Activated CD4-positive, alpha-beta T cell treated with anti-CD3 and anti-CD28 coated beads, Interleukin-2, Interleukin-4, amounts not matched to agents 100 ng/mL and 50 ng/mL, durations not matched to agents 16 hours and 8 hours (primary cell): ENCODE measurements at regions not wholly inside any gene's neighbourhood (a gene's known extent, or its start where the extent isn't known, plus 50 kb on each side); places are given as distances from the start of the nearest gene placed in this dataset.

ENCODE experiments used
- DNase-seq: peaks from one replicate; pipeline ENCODE4 v3.0.0-alpha.2; 2020; ENCODE audit warnings: low spot score

DNA sequence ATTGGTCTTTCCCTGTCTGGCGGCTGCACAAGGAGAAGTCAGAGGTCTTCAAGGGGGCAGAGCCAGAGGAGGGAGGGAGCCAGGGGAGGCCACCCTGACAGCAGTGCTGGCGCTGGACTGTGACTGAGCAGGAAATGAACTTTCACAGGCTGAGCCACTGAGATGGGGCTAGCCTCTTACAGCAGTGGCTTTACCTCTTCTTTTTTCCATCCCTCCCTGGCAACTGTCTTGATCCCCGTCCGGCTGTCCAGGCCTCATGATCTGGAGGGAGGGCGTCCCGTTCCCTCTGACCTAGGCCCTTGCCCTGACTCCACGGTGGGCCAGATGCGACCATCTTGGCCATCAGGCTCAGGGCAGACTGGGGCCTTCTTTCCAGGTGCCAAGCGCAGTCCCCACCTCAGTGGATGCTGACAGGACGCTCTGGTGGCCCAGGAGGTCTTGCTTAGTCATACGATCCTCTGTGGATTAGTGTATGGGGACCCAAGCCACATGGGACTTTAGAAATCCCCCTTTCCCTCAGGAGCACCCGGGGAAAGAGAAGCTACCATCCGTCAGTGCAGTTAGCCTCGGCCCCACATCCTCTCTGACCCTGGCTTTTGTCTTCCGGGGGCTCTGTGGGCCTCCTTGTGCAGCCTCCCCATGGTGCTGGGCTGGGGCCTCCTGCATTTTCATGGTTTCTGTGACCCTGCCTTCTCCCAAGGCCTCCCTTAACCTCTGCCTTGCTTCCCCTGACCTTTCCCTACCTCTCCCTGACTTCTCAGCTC lies 57.4 kb upstream of the CCDC167 start:
- no peak for DNase-seq

DNA sequence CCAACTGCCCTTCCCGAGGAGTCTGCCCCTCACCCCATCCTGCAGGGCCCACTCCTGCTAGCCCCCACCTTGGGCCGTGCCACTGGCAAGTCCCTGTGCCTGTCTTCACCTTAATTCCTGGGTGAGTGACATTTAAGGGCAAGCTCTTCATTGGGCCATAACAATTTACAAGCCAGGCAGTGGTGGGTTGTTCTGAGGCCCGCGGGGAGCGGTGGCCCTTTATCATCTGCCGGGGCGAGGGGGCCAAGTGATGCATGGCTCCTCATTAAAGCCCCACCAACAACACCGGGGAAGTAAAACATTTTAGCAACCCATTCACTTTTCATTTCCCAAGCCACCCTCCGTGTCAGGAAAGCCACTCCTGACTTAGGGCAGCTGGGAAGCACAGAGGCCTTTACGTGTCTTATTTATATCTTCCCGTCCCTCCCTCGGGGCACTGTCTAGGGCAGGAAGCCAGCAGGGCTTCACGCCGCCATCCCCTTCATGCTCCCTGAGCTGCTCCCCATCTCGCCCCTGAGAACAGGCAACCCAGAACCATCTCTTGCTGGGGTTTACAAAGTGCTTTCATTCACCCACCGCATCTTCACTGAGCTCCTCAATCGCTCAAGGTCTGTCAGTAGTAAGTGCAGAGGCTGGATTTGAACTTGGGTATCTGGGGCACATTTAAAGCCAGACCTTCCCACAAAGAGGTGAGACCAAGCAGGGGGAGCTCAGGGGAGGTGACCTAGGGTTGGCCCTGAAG lies 55.5 kb upstream of the CCDC167 start:
- no peak for DNase-seq

DNA sequence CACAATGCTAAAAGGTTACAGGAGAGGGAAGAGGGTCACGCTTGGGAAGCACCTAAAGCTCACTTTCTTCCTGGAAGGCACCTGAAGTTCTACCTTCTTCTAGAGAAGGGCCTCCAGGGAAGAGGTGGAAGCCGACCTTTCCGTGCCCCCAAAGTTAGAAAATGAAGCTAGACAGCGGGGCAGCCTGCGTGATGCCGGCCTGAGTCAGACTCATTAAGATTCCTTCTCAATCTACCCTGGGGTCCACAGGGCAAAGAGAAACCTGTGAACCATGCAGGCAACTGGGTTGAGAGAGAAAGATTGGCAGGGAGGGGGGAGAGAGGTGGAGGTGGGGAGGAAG lies 54.8 kb upstream of the CCDC167 start:
- no peak for DNase-seq

DNA sequence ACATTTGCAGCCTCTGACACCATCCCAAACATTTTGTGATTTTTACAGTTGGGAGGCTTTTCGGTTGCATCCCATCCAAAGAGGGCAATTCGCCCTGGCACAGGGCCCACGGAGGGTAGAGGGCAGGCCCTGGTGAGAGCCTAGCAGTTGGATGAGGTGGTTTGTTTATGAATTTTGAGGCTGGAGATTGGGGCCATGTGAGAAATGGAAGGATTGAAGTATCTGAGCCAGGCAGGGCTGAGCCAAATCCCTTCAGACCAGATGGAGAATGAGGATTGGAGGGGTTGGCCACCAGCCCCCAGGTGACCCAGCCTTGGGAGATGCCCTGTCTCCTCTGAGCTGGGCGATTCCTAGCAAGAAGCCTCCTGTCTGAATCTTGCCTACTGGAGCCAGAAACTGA lies 52.6 kb upstream of the CCDC167 start:
- no peak for DNase-seq

DNA sequence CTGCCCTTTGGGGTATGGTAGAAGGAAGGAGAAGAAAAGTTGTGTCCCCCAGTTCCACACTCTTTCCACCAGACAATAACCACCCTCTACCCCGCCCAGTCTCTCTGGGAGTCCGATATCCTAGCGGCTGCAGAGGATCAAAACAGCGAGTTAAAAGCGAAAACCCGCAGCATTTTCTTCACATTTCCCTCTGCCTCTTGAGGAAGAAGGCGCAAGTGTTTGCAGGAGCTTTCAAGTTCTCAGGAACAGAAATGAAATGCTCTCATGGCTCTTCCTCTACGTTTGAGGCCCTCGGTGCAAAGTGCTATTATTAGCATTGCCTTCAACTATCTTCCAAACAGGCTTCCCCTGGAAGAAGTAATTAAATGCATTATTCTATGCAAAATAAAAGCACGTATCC lies 52.2 kb upstream of the CCDC167 start:
- DNase-seq = no peak

DNA sequence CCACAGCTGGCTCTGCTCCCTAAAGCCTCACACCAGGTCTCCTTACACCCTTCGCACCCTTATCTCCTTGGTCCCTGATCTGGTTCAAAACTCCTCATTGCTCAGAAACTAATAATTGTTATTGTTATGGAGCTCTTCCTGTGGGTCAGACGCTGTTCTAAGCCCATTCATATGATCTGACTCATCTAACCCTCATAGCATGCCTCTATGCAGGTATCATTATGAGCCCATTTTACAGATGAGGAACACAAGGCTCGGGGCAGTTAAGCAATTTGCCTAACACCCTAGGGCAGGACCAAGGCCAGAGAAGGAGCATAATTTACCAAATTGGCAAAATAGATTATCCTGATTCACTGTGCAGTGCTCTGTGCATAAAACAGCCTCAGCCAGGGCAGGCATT lies 51.8 kb upstream of the CCDC167 start:
- DNase-seq = no peak

DNA sequence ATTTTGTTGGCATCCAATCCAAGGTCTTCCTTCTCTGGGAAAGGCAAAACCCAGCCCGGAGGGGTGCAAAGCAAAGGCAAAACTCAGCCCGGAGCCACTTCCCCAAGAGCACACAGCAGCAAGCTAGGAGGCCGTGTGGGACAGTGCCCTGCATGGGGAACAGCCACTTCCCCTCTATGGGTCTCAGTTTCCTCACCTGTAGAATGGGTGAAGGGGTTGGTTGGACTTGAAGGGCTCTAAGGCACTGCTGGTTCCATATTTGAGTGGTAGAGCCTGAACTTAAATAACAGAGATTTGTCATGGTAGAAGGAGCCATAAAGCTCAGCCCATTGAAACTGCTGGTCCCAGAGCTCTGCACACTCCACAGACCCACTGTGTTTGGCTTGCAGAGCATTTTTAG lies 51.3 kb upstream of the CCDC167 start:
- no peak for DNase-seq

DNA sequence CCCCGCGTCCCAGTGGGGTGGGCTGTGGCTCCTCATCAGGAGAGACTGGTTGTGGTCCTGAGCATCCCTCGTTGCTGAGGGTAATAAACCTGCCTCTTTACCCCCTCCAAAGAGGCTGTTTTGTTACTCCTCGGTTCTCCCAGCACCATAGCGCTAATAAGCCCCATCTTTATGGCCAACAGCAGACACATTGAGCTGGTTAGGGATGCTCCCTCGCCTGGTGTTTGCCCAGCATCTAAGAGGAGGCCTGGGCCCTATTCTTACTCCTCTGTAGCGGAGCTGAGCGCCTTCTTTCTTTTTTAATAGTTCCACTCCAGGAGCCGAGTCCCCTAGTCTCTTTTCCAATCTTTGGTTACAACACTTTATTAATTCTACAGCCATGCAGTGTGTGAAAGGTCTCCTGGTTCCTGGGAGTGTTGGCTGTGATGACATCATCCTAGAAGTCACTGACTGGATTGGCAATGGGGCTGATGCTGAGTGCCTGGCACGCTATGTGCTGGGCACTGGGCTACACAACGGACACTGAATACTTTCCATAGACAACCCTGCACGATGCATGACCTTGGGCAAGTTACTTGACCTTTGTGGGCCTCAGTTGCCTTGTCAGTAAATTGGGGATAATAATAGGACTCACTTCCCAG lies 50.6 kb upstream of the CCDC167 start:
- no peak for DNase-seq

DNA sequence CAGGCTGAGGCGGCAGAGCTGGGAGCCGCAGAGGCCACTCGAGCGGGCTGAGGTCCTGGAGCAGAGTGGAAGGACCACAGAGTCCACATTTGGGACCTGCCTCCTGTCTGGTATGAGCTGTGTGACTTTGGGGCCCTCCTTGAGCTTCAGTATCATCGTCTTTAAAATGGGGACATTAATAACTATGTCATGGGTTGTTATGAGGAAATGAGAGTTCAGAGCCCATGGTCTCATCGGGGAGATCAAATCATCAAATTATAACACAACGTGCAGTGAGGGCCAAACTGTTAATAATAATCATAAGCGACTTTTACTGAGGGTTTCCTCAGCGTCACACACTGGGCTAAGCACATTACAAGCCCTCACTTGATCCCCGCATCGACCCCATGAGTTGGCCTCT lies 49.9 kb upstream of the CCDC167 start:
- DNase-seq = no peak
